Stomach (tissue), 8 donors: ENCODE measurements at regions not wholly inside any gene's neighbourhood (a gene's known extent, or its start where the extent isn't known, plus 50 kb on each side); places are given as distances from the start of the nearest gene placed in this dataset.
A peak's percentile ranks its signal among the peaks of the same experiment; 100 is the strongest.

Experiments used
- DNase-seq, 2 donors: peaks; one replicate each; pipeline versions ENCODE4 v3.0.0 to v3.0.0-alpha.2; 2013 to 2019
- H3K27ac ChIP-seq, 5 donors: fragments of 200-600 bp in 4 of 5; sonication (generic) in 4 of 5; one replicate each; pipeline ENCODE4 v1.5.1; 2013 to 2019; ENCODE audit warnings: mild to moderate bottlenecking in 1 of 5, moderate library complexity in 1 of 5
- H3K27me3 ChIP-seq, 3 donors: fragments of 200-600 bp; sonication (generic); one replicate each; pipeline ENCODE4 v1.5.1; 2017 to 2019; ENCODE audit warnings: mixed run types in 1 of 3
- H3K36me3 ChIP-seq, 4 donors: fragments of 200-600 bp; sonication (generic); 1 replicate in 3 of 4; 2 replicates in 1 of 4; pipeline ENCODE4 v1.5.1; 2016 to 2019
- H3K4me1 ChIP-seq, 4 donors: fragments of 200-600 bp; sonication (generic); one replicate each; pipeline ENCODE4 v1.5.1; 2016 to 2019
- H3K4me3 ChIP-seq, 4 donors: fragments of 200-600 bp; sonication (generic) in 3 of 4; one replicate each; pipeline ENCODE4 v1.5.1; 2016 to 2019; ENCODE audit warnings: mild to moderate bottlenecking in 1 of 4
- H3K9me3 ChIP-seq, 4 donors: fragments of 200-600 bp; sonication (generic); one replicate each; pipeline ENCODE4 v1.5.1; 2016 to 2019
- CTCF ChIP-seq, 7 experiments: fragments of 450-650 bp in 4 of 7; fragments of 200-600 bp in 3 of 7; sonication (generic) in 3 of 7; IDR thresholded peaks; one replicate each; pipeline ENCODE4 v1.5.1; 2016 to 2019; ENCODE audit warnings: antibody characterized with exemption in 7 of 7, control low read depth in 2 of 7, mild to moderate bottlenecking in 1 of 7
- EP300 ChIP-seq: sonication (generic); formaldehyde crosslinking; IDR thresholded peaks from one replicate; pipeline ENCODE4 v1.6.1; 2017; ENCODE audit warnings: antibody characterized with exemption
- POLR2A ChIP-seq, 4 donors: fragments of 450-650 bp; IDR thresholded peaks; one replicate each; pipeline ENCODE4 v1.6.1; 2016; ENCODE audit warnings: antibody characterized with exemption in 4 of 4, control low read depth in 2 of 4, mild to moderate bottlenecking in 1 of 4, moderate library complexity in 1 of 4
- POLR2AphosphoS5 ChIP-seq, 3 donors: sonication (generic); formaldehyde crosslinking; IDR thresholded peaks; one replicate each; pipeline ENCODE4 v1.6.1; 2016; ENCODE audit warnings: antibody characterized with exemption in 3 of 3
- WGBS, 5 donors: extraction: QIAGEN DNeasy Blood & Tissue Kit in 3 of 5; methylation state at CpG; one replicate each; pipeline versions ENCODE4 v1.1.5 to v1.1.7; 2013 to 2018; 5-methylcytosine and 5-hydroxymethylcytosine counted together
- intact Hi-C: fragments of 100-400 bp; cut with DNase I; formaldehyde crosslinking; loops from one replicate; pipeline ENCODE4 v1.15.1; 2023; ENCODE audit warnings: low total_unique reads
- donor health status: healthy with polysubstance abuse.
- donor health status: Bipolar disorder and iron deficiency.
- donor health status: healthy.

- Histone ChIP-seq H3K27me3 (no peaks in the 10 kb centered on the region), H3K4me1 (peaks cover 4 to 13% (median 9%) of the 10 kb centered on the region in 4 donors), H3K27ac (no peak overlapping the region), H3K9me3 (no peaks in the 10 kb centered on the region), H3K4me3 (no peak overlapping the region), H3K36me3 (no peaks in the 10 kb centered on the region)
- WGBS, 5 donors: 92 to 96% (median 94%) methylated on average over 3 of the region's 3 CpGs
- intact Hi-C loops: no loop called here
- DNase-seq: no peak
- TF ChIP-seq CTCF (IDR thresholded peaks at IDR 0.05) (no peak), POLR2A (IDR thresholded peaks at IDR 0.05) (no peak), EP300 (no peak), POLR2AphosphoS5 (IDR thresholded peaks at IDR 0.05) (no peak)
These were observed 283.4 kb upstream of the PRDM1 start for GRCh38 chr6:105802703-105803102.

GRCh38 chr6:105800871-105801270, 285.3 kb upstream of the PRDM1 start:
- WGBS, 5 donors: 73 to 90% (median 77%) methylated on average over 2 of the region's 2 CpGs
- Histone ChIP-seq H3K36me3 (no peaks in the 10 kb centered on the region), H3K27ac (no peak overlapping the region), H3K27me3 (no peaks in the 10 kb centered on the region), H3K4me3 (no peak overlapping the region), H3K9me3 (no peaks in the 10 kb centered on the region), H3K4me1 (peaks cover 5 to 19% (median 11%) of the 10 kb centered on the region in 4 donors)
- intact Hi-C loops: no loop called here
- no peak for TF ChIP-seq POLR2A (IDR thresholded peaks at IDR 0.05)
- TF ChIP-seq EP300: no peak
- TF ChIP-seq POLR2AphosphoS5 (IDR thresholded peaks at IDR 0.05): no peak
- no peak for TF ChIP-seq CTCF (IDR thresholded peaks at IDR 0.05)
- no peak for DNase-seq

GRCh38 chr6:105800398-105800797, 285.7 kb upstream of the PRDM1 start:
- Histone ChIP-seq H3K9me3 (no peaks in the 10 kb centered on the region), H3K27me3 (no peaks in the 10 kb centered on the region), H3K36me3 (no peaks in the 10 kb centered on the region), H3K27ac (no peak overlapping the region), H3K4me1 (peaks cover 5 to 20% (median 12%) of the 10 kb centered on the region in 4 donors), H3K4me3 (no peak overlapping the region)
- no peak for TF ChIP-seq CTCF (IDR thresholded peaks at IDR 0.05)
- TF ChIP-seq POLR2AphosphoS5 (IDR thresholded peaks at IDR 0.05): no peak
- no peak for TF ChIP-seq EP300
- TF ChIP-seq POLR2A (IDR thresholded peaks at IDR 0.05): no peak
- intact Hi-C loops: no loop called here
- no peak for DNase-seq
- 95 to 100% (median 98%) methylated on average over 2 of the region's 2 CpGs for WGBS, 5 donors

GRCh38 chr6:105799056-105799455, 287.1 kb upstream of the PRDM1 start:
- TF ChIP-seq EP300: no peak
- no peak for TF ChIP-seq POLR2A (IDR thresholded peaks at IDR 0.05)
- TF ChIP-seq POLR2AphosphoS5 (IDR thresholded peaks at IDR 0.05): no peak
- TF ChIP-seq CTCF (IDR thresholded peaks at IDR 0.05): no peak
- Histone ChIP-seq H3K4me3 (no peak overlapping the region), H3K4me1 (peaks cover 8 to 26% (median 17%) of the 10 kb centered on the region in 4 donors), H3K27ac (peak overlapping the region in 3 of 5 donors; percentile 6 to 59 (median 39)), H3K27me3 (no peaks in the 10 kb centered on the region), H3K36me3 (no peaks in the 10 kb centered on the region), H3K9me3 (no peaks in the 10 kb centered on the region)
- intact Hi-C loops: no loop called here
- WGBS, 5 donors: 48 to 69% (median 53%) methylated on average over 2 of the region's 2 CpGs
- DNase-seq: no peak
